ENCODE measurements at regions not wholly inside any gene's neighbourhood (a gene's known extent, or its start where the extent isn't known, plus 50 kb on each side); places are given as distances from the start of the nearest gene placed in this dataset.

- TF ChIP-seq POLR2A (IDR thresholded peaks at IDR 0.05) = no peak
- TF ChIP-seq, protein P1, sequence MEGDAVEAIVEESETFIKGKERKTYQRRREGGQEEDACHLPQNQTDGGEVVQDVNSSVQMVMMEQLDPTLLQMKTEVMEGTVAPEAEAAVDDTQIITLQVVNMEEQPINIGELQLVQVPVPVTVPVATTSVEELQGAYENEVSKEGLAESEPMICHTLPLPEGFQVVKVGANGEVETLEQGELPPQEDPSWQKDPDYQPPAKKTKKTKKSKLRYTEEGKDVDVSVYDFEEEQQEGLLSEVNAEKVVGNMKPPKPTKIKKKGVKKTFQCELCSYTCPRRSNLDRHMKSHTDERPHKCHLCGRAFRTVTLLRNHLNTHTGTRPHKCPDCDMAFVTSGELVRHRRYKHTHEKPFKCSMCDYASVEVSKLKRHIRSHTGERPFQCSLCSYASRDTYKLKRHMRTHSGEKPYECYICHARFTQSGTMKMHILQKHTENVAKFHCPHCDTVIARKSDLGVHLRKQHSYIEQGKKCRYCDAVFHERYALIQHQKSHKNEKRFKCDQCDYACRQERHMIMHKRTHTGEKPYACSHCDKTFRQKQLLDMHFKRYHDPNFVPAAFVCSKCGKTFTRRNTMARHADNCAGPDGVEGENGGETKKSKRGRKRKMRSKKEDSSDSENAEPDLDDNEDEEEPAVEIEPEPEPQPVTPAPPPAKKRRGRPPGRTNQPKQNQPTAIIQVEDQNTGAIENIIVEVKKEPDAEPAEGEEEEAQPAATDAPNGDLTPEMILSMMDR (IDR thresholded peaks at IDR 0.05) = no peak
These were observed 654.9 kb downstream of the ADCYAP1 start for GRCh38 chr18:1559563-1559962.
